ENCODE measurements at regions not wholly inside any gene's neighbourhood (a gene's known extent, or its start where the extent isn't known, plus 50 kb on each side); places are given as distances from the start of the nearest gene placed in this dataset.

DNA sequence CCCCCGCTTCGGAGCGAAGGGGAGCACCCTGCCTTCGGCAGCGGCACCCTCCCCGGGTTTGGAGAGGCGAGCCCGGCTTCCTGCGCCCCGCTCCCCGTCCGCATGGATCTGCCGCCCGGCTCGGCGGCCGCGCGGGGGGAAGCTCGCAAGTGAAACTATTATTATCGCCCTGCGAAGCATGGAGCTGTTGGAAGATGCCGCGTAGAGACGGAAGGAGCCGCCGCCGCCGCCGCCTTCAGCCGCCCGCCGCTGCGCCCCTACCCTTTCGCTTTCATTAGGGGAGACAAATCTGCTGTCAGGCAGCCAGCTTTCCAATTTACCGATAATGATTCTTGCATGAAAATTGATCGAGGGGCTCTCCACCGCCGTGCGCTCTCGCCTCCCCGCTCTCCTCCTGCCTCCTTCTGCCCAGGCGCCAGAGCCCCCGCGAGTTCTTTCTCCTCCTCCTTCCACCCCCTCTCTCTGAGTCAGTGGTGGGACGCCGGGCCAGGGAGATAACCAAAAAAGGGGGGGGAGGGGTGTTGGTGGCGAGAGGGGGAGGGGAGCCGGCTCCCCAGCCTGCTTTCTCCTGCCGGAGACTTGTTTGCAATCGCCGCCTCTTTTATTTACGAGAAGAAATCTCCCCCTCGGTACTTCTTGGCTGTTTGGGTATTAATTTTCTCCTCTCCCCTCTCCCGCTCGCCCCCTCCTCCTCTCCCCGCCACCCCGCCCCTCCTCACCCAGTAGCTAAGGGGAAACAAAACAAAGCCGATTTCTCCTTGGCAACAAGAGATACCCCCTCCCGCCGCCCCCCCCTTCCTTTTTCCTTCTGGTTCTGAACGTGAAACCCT lies 58.0 kb upstream of the GSE1 start:
- TF ChIP-seq, protein P1, sequence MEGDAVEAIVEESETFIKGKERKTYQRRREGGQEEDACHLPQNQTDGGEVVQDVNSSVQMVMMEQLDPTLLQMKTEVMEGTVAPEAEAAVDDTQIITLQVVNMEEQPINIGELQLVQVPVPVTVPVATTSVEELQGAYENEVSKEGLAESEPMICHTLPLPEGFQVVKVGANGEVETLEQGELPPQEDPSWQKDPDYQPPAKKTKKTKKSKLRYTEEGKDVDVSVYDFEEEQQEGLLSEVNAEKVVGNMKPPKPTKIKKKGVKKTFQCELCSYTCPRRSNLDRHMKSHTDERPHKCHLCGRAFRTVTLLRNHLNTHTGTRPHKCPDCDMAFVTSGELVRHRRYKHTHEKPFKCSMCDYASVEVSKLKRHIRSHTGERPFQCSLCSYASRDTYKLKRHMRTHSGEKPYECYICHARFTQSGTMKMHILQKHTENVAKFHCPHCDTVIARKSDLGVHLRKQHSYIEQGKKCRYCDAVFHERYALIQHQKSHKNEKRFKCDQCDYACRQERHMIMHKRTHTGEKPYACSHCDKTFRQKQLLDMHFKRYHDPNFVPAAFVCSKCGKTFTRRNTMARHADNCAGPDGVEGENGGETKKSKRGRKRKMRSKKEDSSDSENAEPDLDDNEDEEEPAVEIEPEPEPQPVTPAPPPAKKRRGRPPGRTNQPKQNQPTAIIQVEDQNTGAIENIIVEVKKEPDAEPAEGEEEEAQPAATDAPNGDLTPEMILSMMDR (conservative IDR thresholded peaks at IDR 0.05) = no peak
- no peak for TF ChIP-seq EZH2 (IDR thresholded peaks at IDR 0.05; ENCODE audit: low read depth)
- intact Hi-C loops (cut with micrococcal nuclease; ENCODE audit: unreplicated experiment) = loop anchor here (2.0 to 5.0 kb wide), 3 partner anchors 40 to 133 kb away; no protein-coding TSS in a partner anchor
- Histone ChIP-seq H3K9me2 (ENCODE audit: insufficient read depth) (no peaks in the 10 kb centered on the region), H3K27ac (peak overlapping the region; percentile 48), H3K79me2 (ENCODE audit: low read depth) (peaks cover 51% of the 10 kb centered on the region), H3F3A (ENCODE audit: insufficient read depth, low read depth) (peaks cover 48% of the 10 kb centered on the region), H2AFZ (peak overlapping the region; percentile 66; the same call in 1 of the 2 replicates), H3K4me3 (peak overlapping the region; percentile 72), H3K36me3 (ENCODE audit: low read depth) (no peaks in the 10 kb centered on the region), H3K4me2 (peak overlapping the region; percentile 83), H3K9me3 (ENCODE audit: insufficient read depth, low read depth) (no peaks in the 10 kb centered on the region), H3K4me1 (replicated peaks; ENCODE audit: insufficient read depth) (peaks cover 31% of the 10 kb centered on the region), H4K20me1 (ENCODE audit: insufficient read depth) (peaks cover 16% of the 10 kb centered on the region), H3K27me3 (ENCODE audit: insufficient read depth, low read depth) (no peaks in the 10 kb centered on the region)
- CTCF ChIA-PET = interaction anchor here (1.0 kb wide), 2 partner anchors 64 to 139 kb away, joined by 3 to 8 read pairs; no protein-coding TSS in a partner anchor
- DNase-seq = peak in 1 of 2 experiments; percentile 23
- POLR2A ChIA-PET (ENCODE audit: unreplicated experiment) = interaction anchor here (0.6 to 0.7 kb wide), 3 partner anchors 40 to 1045 kb away, joined by 3 to 5 read pairs (median 3); no protein-coding TSS in a partner anchor
- BruUV-seq (replicated peaks) = no TSS peak

DNA sequence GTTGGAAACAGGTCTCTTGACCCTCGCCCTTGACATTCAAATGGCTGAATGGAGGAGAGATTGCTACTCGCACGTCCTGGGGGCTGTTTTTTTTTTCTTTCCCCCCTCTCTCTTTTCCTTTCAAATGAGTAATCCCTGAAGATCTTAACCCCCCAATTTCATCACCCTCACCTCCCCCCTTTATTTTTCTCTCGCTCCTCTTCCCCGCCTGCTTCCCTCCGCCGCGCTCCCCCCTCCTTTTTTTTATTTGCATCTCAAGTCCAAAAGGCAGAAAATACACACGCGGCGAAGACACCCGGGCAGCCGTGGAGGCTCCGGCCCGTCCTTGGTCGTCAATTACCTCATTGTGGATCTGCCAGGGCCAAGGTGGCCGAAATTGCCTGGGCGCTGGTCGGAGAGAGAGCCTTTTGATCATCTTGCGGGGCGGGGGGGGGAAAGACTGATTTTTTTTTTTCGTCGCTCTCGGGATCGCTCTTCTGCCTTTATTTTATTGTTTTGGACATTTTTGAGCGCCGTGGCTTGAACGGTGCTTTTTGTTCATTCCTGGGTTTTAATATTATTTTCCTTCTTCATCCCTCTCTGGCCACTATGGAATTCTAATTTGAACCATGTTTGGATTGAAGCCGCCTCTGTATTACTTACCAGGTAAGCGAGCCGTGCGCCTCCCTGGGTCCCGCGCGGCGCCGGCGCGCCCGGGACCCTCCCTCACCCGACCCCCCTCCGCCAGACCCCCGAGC lies 57.2 kb upstream of the GSE1 start:
- intact Hi-C loops (cut with micrococcal nuclease; ENCODE audit: unreplicated experiment) = loop anchor here (2.0 to 5.0 kb wide), 3 partner anchors 41 to 134 kb away; no protein-coding TSS in a partner anchor
- H2AFZ ChIP-seq = peak overlapping the region; percentile 66; the same call in 1 of the 2 replicates
- no peaks in the 10 kb centered on the region for H3K27me3 ChIP-seq (ENCODE audit: insufficient read depth, low read depth)
- H3K4me1 ChIP-seq (replicated peaks; ENCODE audit: insufficient read depth) = peaks cover 38% of the 10 kb centered on the region
- TF ChIP-seq EZH2 (IDR thresholded peaks at IDR 0.05; ENCODE audit: low read depth) = no peak
- TF ChIP-seq, protein P1 (conservative IDR thresholded peaks at IDR 0.05) = no peak
- CTCF ChIA-PET = interaction anchor here (0.6 to 0.7 kb wide), 2 partner anchors 88 to 165 kb away, joined by 3 to 7 read pairs; no protein-coding TSS in a partner anchor
- peak overlapping the region; percentile 83 for H3K4me2 ChIP-seq
- H3K9me3 ChIP-seq (ENCODE audit: insufficient read depth, low read depth) = no peaks in the 10 kb centered on the region
- no peak for DNase-seq
- H4K20me1 ChIP-seq (ENCODE audit: insufficient read depth) = peaks cover 24% of the 10 kb centered on the region
- no peak overlapping the region; the same call in 1 of the 2 replicates for H3K27ac ChIP-seq
- H3K79me2 ChIP-seq (ENCODE audit: low read depth) = peaks cover 59% of the 10 kb centered on the region
- POLR2A ChIA-PET (ENCODE audit: unreplicated experiment) = interaction anchor here (0.7 kb wide), 1 partner anchor 41 kb away, joined by 3 read pairs; no protein-coding TSS in a partner anchor
- H3K4me3 ChIP-seq = peak overlapping the region; percentile 72
- H3K36me3 ChIP-seq (ENCODE audit: low read depth) = no peaks in the 10 kb centered on the region
- no TSS peak for BruUV-seq (replicated peaks)
- no peaks in the 10 kb centered on the region for H3K9me2 ChIP-seq (ENCODE audit: insufficient read depth)
- H3F3A ChIP-seq (ENCODE audit: insufficient read depth, low read depth) = peaks cover 50% of the 10 kb centered on the region

Measured in PC-9 (cell line).